Inferior parietal cortex (tissue), 1 donor: ENCODE measurements at regions not wholly inside any gene's neighbourhood (a gene's known extent, or its start where the extent isn't known, plus 50 kb on each side); places are given as distances from the start of the nearest gene placed in this dataset.
"Not testable (repeated sequence)": the region's sequence is repeated elsewhere in the genome, so short reads cannot be mapped to it uniquely, and the experiment has no call there.

Experiments
- DNase-seq: peaks from one replicate; pipeline ENCODE4 v3.0.0-alpha.2; 2016; ENCODE audit errors: extremely low spot score

- no peak for DNase-seq
Measured at GRCh38 chr14:106308839-106309389, 782.5 kb downstream of the TMEM121 start.

GRCh38 chr14:106309423-106309822, 783.0 kb downstream of the TMEM121 start:
- no peak for DNase-seq

- no peak for DNase-seq
Measured at GRCh38 chr14:106315436-106315835, 789.1 kb downstream of the TMEM121 start.

GRCh38 chr14:106317593-106317992, 791.2 kb downstream of the TMEM121 start:
- DNase-seq = no peak

- no peak for DNase-seq
Measured at GRCh38 chr14:106318700-106319099, 792.3 kb downstream of the TMEM121 start.

- not testable (repeated sequence) for DNase-seq
Measured at GRCh38 chr14:106323970-106324369, 797.6 kb downstream of the TMEM121 start.

GRCh38 chr14:106327234-106327633, 800.9 kb downstream of the TMEM121 start:
- no peak for DNase-seq

- DNase-seq = not testable (repeated sequence)
Measured at GRCh38 chr14:106327702-106328353, 801.4 kb downstream of the TMEM121 start.

GRCh38 chr14:106329243-106329642, 802.9 kb downstream of the TMEM121 start:
- not testable (repeated sequence) for DNase-seq

- not testable (repeated sequence) for DNase-seq
Measured at GRCh38 chr14:106329987-106330774, 803.8 kb downstream of the TMEM121 start.

GRCh38 chr14:106334428-106335109, 808.2 kb downstream of the TMEM121 start:
- not testable (repeated sequence) for DNase-seq

GRCh38 chr14:106335110-106335429, 808.7 kb downstream of the TMEM121 start:
- not testable (repeated sequence) for DNase-seq

GRCh38 chr14:106338775-106339174, 812.4 kb downstream of the TMEM121 start:
- DNase-seq = not testable (repeated sequence)

- not testable (repeated sequence) for DNase-seq
Measured at GRCh38 chr14:106340658-106341057, 814.3 kb downstream of the TMEM121 start.

GRCh38 chr14:106341161-106341560, 814.8 kb downstream of the TMEM121 start:
- DNase-seq = not testable (repeated sequence)

GRCh38 chr14:106343626-106344025, 817.2 kb downstream of the TMEM121 start:
- DNase-seq = no peak

- not testable (repeated sequence) for DNase-seq
Measured at GRCh38 chr14:106344065-106344614, 817.8 kb downstream of the TMEM121 start.

- not testable (repeated sequence) for DNase-seq
Measured at GRCh38 chr14:106344791-106345479, 818.6 kb downstream of the TMEM121 start.

GRCh38 chr14:106346084-106346483, 819.7 kb downstream of the TMEM121 start:
- no peak for DNase-seq

- DNase-seq = no peak
Measured at GRCh38 chr14:106346534-106347290, 820.3 kb downstream of the TMEM121 start.
